PC-3 (cell line): ENCODE measurements at regions not wholly inside any gene's neighbourhood (a gene's known extent, or its start where the extent isn't known, plus 50 kb on each side); places are given as distances from the start of the nearest gene placed in this dataset.

Source experiments
- ATAC-seq: fragments of 200-7000 bp; cut with Tn5 transposase; 2 replicates; pipeline ENCODE4 v1.9.1; 2020; ENCODE audit warnings: mild to moderate bottlenecking, moderate library complexity
- BruUV-seq: library from RNA; stranded (reverse); fragments of 400-500 nt; replicated peaks from 2 replicates; lab custom pipeline; 2021; lab: Mats Ljungman, UMichigan
- CTCF ChIA-PET: fragments of 300-600 bp; sonication (Branson Sonifier 250); formaldehyde crosslinking; loops from one replicate; lab custom pipeline; 2022; ENCODE audit warnings: antibody characterized with exemption; lab: Charles Lee
- POLR2A ChIA-PET: fragments of 300-600 bp; sonication (Branson Sonifier 250); formaldehyde crosslinking; loops from one replicate; lab custom pipeline; 2022; ENCODE audit warnings: antibody characterized with exemption; ENCODE audit not compliant: unreplicated experiment; lab: Charles Lee
- DNase-seq: peaks from one replicate; pipeline ENCODE4 v3.0.0-alpha.2; 2015
- H2AFZ ChIP-seq: fragments of 300-600 bp; sonication (generic); 2 replicates; pipeline ENCODE4 v1.6.0; 2016; ENCODE audit warnings: antibody characterized with exemption, low read length
- H3F3A ChIP-seq: fragments of 300-600 bp; sonication (generic); one replicate; pipeline ENCODE4 v1.6.0; 2017; ENCODE audit warnings: antibody characterized with exemption, low read length, control low read depth, mild to moderate bottlenecking; ENCODE audit not compliant: unreplicated experiment
- H3K27ac ChIP-seq: fragments of 300-600 bp; sonication (generic); 2 replicates; pipeline ENCODE4 v1.5.1; 2016; ENCODE audit warnings: mild to moderate bottlenecking, low read length
- H3K27me3 ChIP-seq: fragments of 300-600 bp; sonication (generic); 2 replicates; pipeline ENCODE4 v1.6.1; 2016; ENCODE audit warnings: low read length, mixed read lengths
- H3K36me3 ChIP-seq: fragments of 300-600 bp; sonication (generic); 2 replicates; pipeline ENCODE4 v1.6.1; 2016; ENCODE audit warnings: low read depth, mixed run types, low read length, mixed read lengths
- H3K4me1 ChIP-seq: fragments of 300-600 bp; sonication (generic); 2 replicates; pipeline ENCODE4 v1.5.1; 2016; ENCODE audit warnings: low read length; ENCODE audit not compliant: insufficient read depth
- H3K4me2 ChIP-seq: fragments of 300-600 bp; sonication (generic); 2 replicates; pipeline ENCODE4 v1.6.0; 2016; ENCODE audit warnings: low read length
- H3K4me3 ChIP-seq: fragments of 300-600 bp; sonication (generic); 2 replicates; pipeline ENCODE4 v1.5.1; 2016; ENCODE audit warnings: mild to moderate bottlenecking, low read length, mixed read lengths
- H3K79me2 ChIP-seq: fragments of 300-600 bp; sonication (generic); 2 replicates; pipeline ENCODE4 v1.6.1; 2017; ENCODE audit warnings: low read length, mixed read lengths
- H3K9ac ChIP-seq: fragments of 300-600 bp; sonication (generic); 2 replicates; pipeline ENCODE4 v1.6.0; 2016; ENCODE audit warnings: mild to moderate bottlenecking, low read length
- H3K9me2 ChIP-seq: fragments of 300-600 bp; sonication (generic); replicated peaks from 2 replicates; pipeline ENCODE4 v1.6.1; 2016; ENCODE audit warnings: mixed run types, low read length, mixed read lengths
- H3K9me3 ChIP-seq: fragments of 300-600 bp; sonication (generic); 2 replicates; pipeline ENCODE4 v1.6.1; 2016; ENCODE audit warnings: low read length, mixed read lengths
- H4K20me1 ChIP-seq: fragments of 300-600 bp; sonication (generic); 2 replicates; pipeline ENCODE4 v1.6.1; 2016; ENCODE audit warnings: low read length, mixed read lengths
- CTCF ChIP-seq: fragments of 300-600 bp; sonication (generic); conservative IDR thresholded peaks from 2 replicates; pipeline ENCODE4 v1.5.1; 2017; ENCODE audit warnings: antibody characterized with exemption, low read depth, mild to moderate bottlenecking, low read length
- EZH2 ChIP-seq: fragments of 300-600 bp; sonication (generic); IDR thresholded peaks from one replicate; pipeline ENCODE4 v1.6.1; 2017; ENCODE audit warnings: antibody characterized with exemption, mild to moderate bottlenecking, low read length; ENCODE audit not compliant: unreplicated experiment
- EZH2phosphoT487 ChIP-seq: fragments of 300-600 bp; sonication (generic); IDR thresholded peaks from 2 replicates; pipeline ENCODE4 v1.6.1; 2018; ENCODE audit warnings: mild to moderate bottlenecking, antibody characterized with exemption, low read length, borderline replicate concordance
- intact Hi-C: fragments of 100-400 bp; cut with micrococcal nuclease; formaldehyde crosslinking; loops from 2 replicates; pipeline ENCODE4 v1.9.0; 2023

DNA sequence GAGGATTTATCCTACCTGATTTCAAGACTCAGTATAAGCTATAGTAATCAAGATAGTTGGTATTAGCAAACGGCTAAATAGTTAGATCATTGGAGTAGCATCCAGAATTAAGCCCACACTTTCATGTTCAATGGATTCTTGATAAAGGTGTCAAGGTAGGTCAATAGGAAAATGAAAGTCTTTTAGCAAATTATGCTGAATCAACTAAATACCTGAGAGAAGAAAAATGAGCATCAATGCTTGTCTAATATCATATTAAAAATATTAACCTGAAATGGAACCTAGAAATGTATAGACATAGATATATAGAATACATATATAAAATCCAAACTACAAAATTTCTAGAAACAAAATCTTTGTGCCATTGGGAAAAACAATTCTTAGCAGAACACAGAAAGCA is 685.6 kb downstream of the DTWD2 start:
- Histone ChIP-seq H3K4me1 (no peaks in the 10 kb centered on the region), H2AFZ (no peak overlapping the region), H3K27ac (no peak overlapping the region), H3K4me2 (no peak overlapping the region), H3K79me2 (no peaks in the 10 kb centered on the region), H3K4me3 (no peak overlapping the region), H3K36me3 (no peaks in the 10 kb centered on the region), H3K9me3 (no peaks in the 10 kb centered on the region), H3K27me3 (no peaks in the 10 kb centered on the region), H3F3A (no peaks in the 10 kb centered on the region), H3K9ac (no peak overlapping the region), H3K9me2 (no peaks in the 10 kb centered on the region), H4K20me1 (no peaks in the 10 kb centered on the region)
- ATAC-seq (no peak), DNase-seq (no peak)
- POLR2A ChIA-PET, result no interaction called here
- intact Hi-C loops, result no loop called here
- TF ChIP-seq EZH2phosphoT487, result no peak
- TF ChIP-seq CTCF, result no peak
- TF ChIP-seq EZH2, result no peak
- CTCF ChIA-PET, result no interaction called here
- no TSS peak for BruUV-seq

DNA sequence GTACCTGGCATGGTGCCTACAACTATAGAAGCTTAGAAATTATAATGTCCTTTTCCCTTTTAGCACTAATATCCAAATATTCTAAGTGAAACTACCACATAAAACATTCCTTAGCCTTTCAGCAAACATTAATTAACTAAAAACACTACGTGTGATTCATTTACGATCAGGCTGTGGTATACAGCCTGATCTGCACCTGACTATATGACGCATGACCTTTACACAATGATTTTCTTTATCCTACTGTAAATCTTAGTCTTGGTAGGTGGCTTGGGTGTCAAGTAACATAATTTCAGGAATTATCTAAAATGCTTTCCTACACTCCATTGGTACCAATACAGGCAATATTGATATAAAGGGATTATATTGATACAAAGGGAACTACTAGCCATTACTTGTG is 686.7 kb downstream of the DTWD2 start:
- no TSS peak for BruUV-seq
- TF ChIP-seq CTCF (no peak), EZH2phosphoT487 (no peak), EZH2 (no peak)
- no peaks in the 10 kb centered on the region for H3F3A ChIP-seq
- no peaks in the 10 kb centered on the region for H3K79me2 ChIP-seq
- CTCF ChIA-PET, result no interaction called here
- no peaks in the 10 kb centered on the region for H3K4me1 ChIP-seq
- no peaks in the 10 kb centered on the region for H3K27me3 ChIP-seq
- H3K9me2 ChIP-seq, result no peaks in the 10 kb centered on the region
- DNase-seq (no peak), ATAC-seq (no peak)
- no peaks in the 10 kb centered on the region for H3K36me3 ChIP-seq
- POLR2A ChIA-PET, result no interaction called here
- H3K4me2 ChIP-seq, result no peak overlapping the region
- intact Hi-C loops, result no loop called here
- no peak overlapping the region for H2AFZ ChIP-seq
- H3K4me3 ChIP-seq, result no peak overlapping the region
- H4K20me1 ChIP-seq, result no peaks in the 10 kb centered on the region
- H3K9me3 ChIP-seq, result no peaks in the 10 kb centered on the region
- H3K9ac ChIP-seq, result no peak overlapping the region
- no peak overlapping the region for H3K27ac ChIP-seq

DNA sequence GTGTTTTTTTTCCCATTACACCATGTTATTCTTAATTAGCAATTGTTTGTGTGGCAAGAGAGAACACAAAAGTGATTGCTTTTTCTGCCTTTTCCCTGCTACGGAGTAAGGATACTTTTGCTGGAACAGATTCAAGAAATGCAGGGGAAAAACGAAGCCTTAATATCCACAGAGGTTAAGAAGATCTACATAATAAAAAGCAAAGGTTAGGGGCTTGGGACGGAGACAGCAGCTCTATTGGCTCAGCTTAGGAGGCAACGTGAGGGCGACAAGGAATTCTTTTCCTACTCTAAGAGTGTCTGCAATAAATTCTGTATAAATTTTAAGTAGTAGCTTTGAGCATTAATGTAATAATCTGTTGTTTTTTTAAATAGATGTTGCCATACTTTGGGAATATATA is 693.3 kb downstream of the DTWD2 start:
- CTCF ChIA-PET, result no interaction called here
- no peak overlapping the region for H3K27ac ChIP-seq
- no peaks in the 10 kb centered on the region for H3K9me3 ChIP-seq

More for the DNA sequence above, 693.3 kb downstream of the DTWD2 start:
- Histone ChIP-seq H3K27me3 (no peaks in the 10 kb centered on the region), H3K36me3 (no peaks in the 10 kb centered on the region), H3K9ac (no peak overlapping the region), H4K20me1 (no peaks in the 10 kb centered on the region), H3K9me2 (no peaks in the 10 kb centered on the region), H3K4me3 (no peak overlapping the region), H3K4me1 (no peaks in the 10 kb centered on the region), H3K79me2 (no peaks in the 10 kb centered on the region), H2AFZ (no peak overlapping the region), H3F3A (no peaks in the 10 kb centered on the region), H3K4me2 (no peak overlapping the region)
- ATAC-seq (no peak), DNase-seq (no peak)
- intact Hi-C loops, result no loop called here
- POLR2A ChIA-PET, result no interaction called here
- no peak for TF ChIP-seq EZH2phosphoT487
- TF ChIP-seq CTCF, result no peak
- no peak for TF ChIP-seq EZH2
- BruUV-seq, result no TSS peak
